Natural killer cell treated with Interleukin-12 subunit alpha and Interleukin-12 subunit beta and Interleukin-15 and Interleukin-18, amount 100 ng/mL, for 72 hours (primary cell): ENCODE measurements at regions not wholly inside any gene's neighbourhood (a gene's known extent, or its start where the extent isn't known, plus 50 kb on each side); places are given as distances from the start of the nearest gene placed in this dataset.

Experiments used
- ATAC-seq, 2 donors: fragments of 150-1000 bp; cut with Tn5 transposase in 1 of 2; sonication (Bioruptor Pico), chemical (Tn5 transposase) in 1 of 2; 2 replicates each; pipeline ENCODE4 v1.10.0; 2021
- DNase-seq: peaks from one replicate; pipeline ENCODE4 v3.0.0; 2022; ENCODE audit warnings: low spot score
- H3K27ac Mint-ChIP-seq, 2 donors: 1 replicate in 1 of 2; 2 replicates in 1 of 2; pipeline ENCODE4 v1.8.0; 2022; ENCODE audit warnings: mixed read lengths in 2 of 2, mild to moderate bottlenecking in 1 of 2, moderate library complexity in 1 of 2
- H3K27me3 Mint-ChIP-seq, 2 donors: 1 replicate in 1 of 2; 2 replicates in 1 of 2; pipeline ENCODE4 v1.8.0; 2022; ENCODE audit warnings: mixed read lengths in 2 of 2
- H3K36me3 Mint-ChIP-seq: one replicate; pipeline ENCODE4 v1.8.0; 2022; ENCODE audit warnings: mixed read lengths
- H3K4me1 Mint-ChIP-seq, 2 donors: 1 replicate in 1 of 2; 2 replicates in 1 of 2; pipeline ENCODE4 v1.8.0; 2022; ENCODE audit warnings: low read depth in 2 of 2, mixed read lengths in 2 of 2, mild to moderate bottlenecking in 1 of 2
- H3K4me3 Mint-ChIP-seq: one replicate; pipeline ENCODE4 v1.8.0; 2022; ENCODE audit warnings: mixed read lengths
- H3K9me3 Mint-ChIP-seq: 2 replicates; pipeline ENCODE4 v1.8.0; 2022; ENCODE audit warnings: mixed read lengths

DNA sequence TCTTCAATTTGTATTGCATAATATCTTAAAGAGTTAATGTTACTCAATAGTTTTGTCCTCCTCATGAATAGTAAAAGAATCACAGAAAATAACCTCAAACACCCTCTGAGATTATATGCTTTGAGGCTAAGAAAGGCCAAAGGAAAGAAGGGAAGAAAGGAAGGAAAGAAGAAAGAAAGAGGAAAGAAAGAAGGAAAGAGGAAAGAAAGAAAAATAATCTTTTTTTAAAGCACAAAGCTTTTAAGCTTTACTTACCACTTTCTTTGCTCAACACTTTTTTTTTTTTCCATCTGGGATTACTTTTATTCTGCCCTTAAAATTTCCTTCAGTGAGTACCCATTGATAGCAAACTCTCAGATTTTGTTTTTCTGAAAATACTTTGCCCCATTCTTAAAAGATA lies 369.1 kb downstream of the FGF9 start:
- Mint-ChIP-seq H3K4me3 (no peak overlapping the region), H3K36me3 (no peaks in the 10 kb centered on the region), H3K9me3 (no peaks in the 10 kb centered on the region), H3K4me1 (peaks cover 0 to 15% of the 10 kb centered on the region in 2 donors), H3K27me3 (peaks cover 9 to 20% of the 10 kb centered on the region in 2 donors), H3K27ac (no peak overlapping the region)
- ATAC-seq = no peak
- no peak for DNase-seq

DNA sequence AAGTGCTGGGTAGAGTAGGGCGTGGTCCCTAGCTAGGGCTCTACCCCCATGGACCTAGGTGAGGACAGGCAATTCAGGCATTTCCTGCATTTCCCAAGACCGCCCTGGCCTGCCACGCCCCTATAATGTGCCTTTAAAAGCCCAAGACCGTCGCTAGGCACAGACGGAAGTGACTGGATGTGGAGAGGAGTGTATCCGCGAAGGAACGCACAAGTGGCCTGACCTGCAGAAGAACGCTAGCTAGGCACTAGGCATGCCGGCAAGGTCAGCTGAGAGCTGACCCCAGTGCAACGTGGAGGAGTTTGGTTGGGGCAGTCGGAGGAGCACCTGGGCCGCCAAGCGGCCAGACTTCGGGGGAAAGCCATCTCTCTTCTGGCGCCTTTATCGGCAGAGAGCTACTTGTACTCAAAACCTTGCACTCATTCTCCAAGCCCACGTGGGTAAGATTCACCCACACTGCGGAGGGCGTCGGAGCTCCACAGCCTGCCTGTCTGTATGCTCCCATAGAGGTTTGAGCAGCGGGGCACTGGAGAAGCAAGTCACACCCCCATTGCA lies 370.0 kb downstream of the FGF9 start:
- Mint-ChIP-seq H3K27me3 (peaks cover 15 to 24% of the 10 kb centered on the region in 2 donors), H3K9me3 (no peaks in the 10 kb centered on the region), H3K36me3 (no peaks in the 10 kb centered on the region), H3K4me3 (peak overlapping the region; percentile 57), H3K4me1 (peaks cover 0 to 15% of the 10 kb centered on the region in 2 donors), H3K27ac (peak overlapping the region in 1 of 2 donors; percentile 74)
- ATAC-seq = peak; percentile 49 to 78
- no peak for DNase-seq

- Mint-ChIP-seq H3K4me3 (peak overlapping the region; percentile 26), H3K4me1 (peaks cover 0 to 15% of the 10 kb centered on the region in 2 donors), H3K36me3 (no peaks in the 10 kb centered on the region), H3K27ac (peak overlapping the region in 1 of 2 donors; percentile 74), H3K27me3 (peaks cover 17 to 27% of the 10 kb centered on the region in 2 donors), H3K9me3 (no peaks in the 10 kb centered on the region)
- no peak for DNase-seq
- ATAC-seq = no peak
Observed at GRCh38 chr13:22041741-22042140, 370.9 kb downstream of the FGF9 start.

- peaks cover 14 to 17% of the 10 kb centered on the region in 2 donors for H3K27me3 Mint-ChIP-seq
- no peak overlapping the region for H3K4me3 Mint-ChIP-seq
- no peaks in the 10 kb centered on the region for H3K9me3 Mint-ChIP-seq
- DNase-seq (no peak), ATAC-seq (no peak)
- H3K4me1 Mint-ChIP-seq = peaks cover 8 to 24% of the 10 kb centered on the region in 2 donors
- no peaks in the 10 kb centered on the region for H3K36me3 Mint-ChIP-seq
- no peak overlapping the region for H3K27ac Mint-ChIP-seq
Observed at GRCh38 chr13:22047082-22047784, 376.4 kb downstream of the FGF9 start.

DNA sequence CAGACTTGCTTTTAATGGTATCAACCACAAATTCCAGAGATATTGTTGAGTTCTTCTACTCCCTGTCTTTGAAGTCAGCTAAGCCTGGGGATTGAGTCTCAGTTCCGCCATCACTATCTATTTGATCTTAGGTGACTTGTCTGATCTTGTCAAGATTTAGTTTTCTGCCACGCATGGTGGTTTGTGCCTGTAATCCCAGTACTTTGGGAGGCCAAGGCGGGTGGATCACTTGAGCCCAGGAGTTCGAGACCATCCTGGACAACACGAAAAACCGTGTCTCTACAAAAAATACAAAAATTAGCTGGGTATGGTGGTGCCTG lies 376.9 kb downstream of the FGF9 start:
- Mint-ChIP-seq H3K9me3 (no peaks in the 10 kb centered on the region), H3K27ac (no peak overlapping the region), H3K4me3 (no peak overlapping the region), H3K36me3 (no peaks in the 10 kb centered on the region), H3K27me3 (peaks cover 14 to 17% of the 10 kb centered on the region in 2 donors), H3K4me1 (peaks cover 8 to 27% of the 10 kb centered on the region in 2 donors)
- DNase-seq = no peak
- no peak for ATAC-seq

DNA sequence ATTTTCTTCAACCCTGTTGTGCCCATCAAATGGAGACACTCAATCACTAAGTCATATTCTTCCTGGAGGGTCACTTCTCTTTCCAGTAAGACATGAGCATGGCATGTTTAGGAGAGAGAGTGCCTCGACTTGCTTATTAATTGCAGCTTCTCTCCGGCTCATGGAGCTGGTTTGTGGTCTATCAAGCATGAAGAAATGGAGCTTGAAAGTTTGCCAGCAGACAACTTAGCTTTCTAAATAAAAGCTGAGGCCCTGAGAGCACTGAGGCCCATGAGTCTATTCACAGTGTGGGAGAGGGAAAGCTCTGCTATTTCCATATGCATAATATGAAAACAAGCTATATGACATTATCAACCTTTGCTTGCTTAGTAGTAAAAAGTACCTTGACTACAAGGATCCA lies 378.5 kb downstream of the FGF9 start:
- H3K36me3 Mint-ChIP-seq = no peaks in the 10 kb centered on the region
- no peak overlapping the region for H3K4me3 Mint-ChIP-seq
- ATAC-seq (no peak), DNase-seq (no peak)
- peaks cover 14% of the 10 kb centered on the region in 2 donors for H3K27me3 Mint-ChIP-seq
- H3K4me1 Mint-ChIP-seq = peaks cover 8 to 22% of the 10 kb centered on the region in 2 donors
- peak overlapping the region in 1 of 2 donors; percentile 10 for H3K27ac Mint-ChIP-seq
- no peaks in the 10 kb centered on the region for H3K9me3 Mint-ChIP-seq

GRCh38 chr13:22050951-22051563 lies 380.2 kb downstream of the FGF9 start:
- ATAC-seq (peak; percentile 62 to 77), DNase-seq (no peak)
- H3K4me3 Mint-ChIP-seq = peak overlapping the region; percentile 8
- H3K27ac Mint-ChIP-seq = peak overlapping the region in 1 of 2 donors; percentile 32
- peaks cover 5 to 8% of the 10 kb centered on the region in 2 donors for H3K27me3 Mint-ChIP-seq
- H3K9me3 Mint-ChIP-seq = no peaks in the 10 kb centered on the region
- no peaks in the 10 kb centered on the region for H3K36me3 Mint-ChIP-seq
- peaks cover 8 to 22% of the 10 kb centered on the region in 2 donors for H3K4me1 Mint-ChIP-seq

GRCh38 chr13:22053053-22053452 lies 382.2 kb downstream of the FGF9 start:
- Mint-ChIP-seq H3K36me3 (no peaks in the 10 kb centered on the region), H3K27ac (no peak overlapping the region), H3K4me3 (no peak overlapping the region), H3K27me3 (peaks cover 0 to 2% of the 10 kb centered on the region in 2 donors), H3K9me3 (no peaks in the 10 kb centered on the region), H3K4me1 (peaks cover 8 to 22% of the 10 kb centered on the region in 2 donors)
- no peak for DNase-seq
- ATAC-seq = no peak

DNA sequence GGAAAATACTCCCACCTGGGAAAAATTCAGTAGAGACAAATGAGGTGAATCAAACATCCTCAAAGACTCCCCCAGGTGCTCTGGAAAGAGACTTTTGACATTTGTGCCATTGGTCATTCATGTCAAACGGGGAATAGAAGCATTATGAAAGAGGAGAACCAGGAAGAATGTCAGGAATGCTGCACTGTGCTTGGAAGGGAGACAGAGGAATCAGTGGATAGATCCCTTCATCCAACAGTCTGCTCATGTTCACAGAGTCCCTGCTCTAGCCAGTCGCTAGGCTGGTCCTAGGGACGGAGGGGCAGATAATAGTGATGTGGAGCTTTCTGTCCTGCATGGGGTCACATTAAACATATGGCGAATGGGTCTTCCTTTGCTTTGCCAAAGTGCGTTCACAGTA lies 384.4 kb downstream of the FGF9 start:
- Mint-ChIP-seq H3K27ac (no peak overlapping the region), H3K27me3 (no peaks in the 10 kb centered on the region), H3K4me3 (no peak overlapping the region), H3K9me3 (no peaks in the 10 kb centered on the region), H3K4me1 (peaks cover 17 to 22% of the 10 kb centered on the region in 2 donors), H3K36me3 (no peaks in the 10 kb centered on the region)
- DNase-seq = no peak
- ATAC-seq = no peak

- no peak for DNase-seq
- no peak for ATAC-seq
- H3K27ac Mint-ChIP-seq = peak overlapping the region; percentile 90 to 91
- H3K4me3 Mint-ChIP-seq = peak overlapping the region; percentile 67
- H3K27me3 Mint-ChIP-seq = no peaks in the 10 kb centered on the region
- no peaks in the 10 kb centered on the region for H3K36me3 Mint-ChIP-seq
- H3K9me3 Mint-ChIP-seq = no peaks in the 10 kb centered on the region
- H3K4me1 Mint-ChIP-seq = peaks cover 46 to 51% of the 10 kb centered on the region in 2 donors
Observed at GRCh38 chr13:22060187-22060586, 389.3 kb downstream of the FGF9 start.

GRCh38 chr13:22061371-22061805 lies 390.5 kb downstream of the FGF9 start:
- DNase-seq (peak; percentile 68), ATAC-seq (peak; percentile 78 to 86)
- H3K27ac Mint-ChIP-seq = peak overlapping the region; percentile 90 to 91
- no peaks in the 10 kb centered on the region for H3K36me3 Mint-ChIP-seq
- peak overlapping the region; percentile 72 for H3K4me3 Mint-ChIP-seq
- H3K9me3 Mint-ChIP-seq = no peaks in the 10 kb centered on the region
- H3K27me3 Mint-ChIP-seq = no peaks in the 10 kb centered on the region
- peaks cover 53 to 56% of the 10 kb centered on the region in 2 donors for H3K4me1 Mint-ChIP-seq

DNA sequence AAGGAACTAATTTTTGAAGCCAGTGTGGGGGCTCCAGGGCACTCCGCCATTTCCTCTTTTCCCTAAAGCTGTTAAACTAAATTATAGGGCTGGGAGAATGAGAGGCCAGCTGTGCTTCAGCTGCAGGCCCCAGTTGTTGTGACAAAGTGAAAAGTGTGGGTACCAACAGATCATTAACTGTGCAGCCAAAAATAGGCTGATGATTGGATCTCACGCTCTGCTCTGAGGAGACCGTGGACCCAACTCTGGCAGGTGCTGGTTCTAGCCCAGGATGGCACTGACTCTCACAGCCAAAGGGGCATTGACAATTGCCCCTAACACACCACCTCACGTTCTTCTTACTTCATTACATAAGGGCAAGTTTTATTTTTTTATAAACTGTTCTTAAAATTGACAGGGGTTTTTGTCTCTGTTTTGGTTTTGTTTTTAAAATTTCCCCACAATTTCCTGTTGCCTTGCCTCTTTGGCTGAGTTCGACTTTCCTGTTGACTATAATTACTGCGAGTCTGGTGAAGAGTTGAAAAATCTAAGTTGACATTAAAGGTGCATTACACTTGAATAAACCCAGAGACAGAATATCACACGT lies 391.0 kb downstream of the FGF9 start:
- H3K4me1 Mint-ChIP-seq = peaks cover 55 to 56% of the 10 kb centered on the region in 2 donors
- H3K9me3 Mint-ChIP-seq = no peaks in the 10 kb centered on the region
- H3K27me3 Mint-ChIP-seq = no peaks in the 10 kb centered on the region
- DNase-seq (no peak), ATAC-seq (peak; percentile 59 to 70)
- peak overlapping the region; percentile 72 for H3K4me3 Mint-ChIP-seq
- no peaks in the 10 kb centered on the region for H3K36me3 Mint-ChIP-seq
- peak overlapping the region; percentile 90 to 91 for H3K27ac Mint-ChIP-seq

- peak overlapping the region; percentile 90 to 91 for H3K27ac Mint-ChIP-seq
- ATAC-seq = peak; percentile 71 to 74
- no peaks in the 10 kb centered on the region for H3K36me3 Mint-ChIP-seq
- peaks cover 56% of the 10 kb centered on the region in 2 donors for H3K4me1 Mint-ChIP-seq
- peak overlapping the region; percentile 72 for H3K4me3 Mint-ChIP-seq
- no peaks in the 10 kb centered on the region for H3K9me3 Mint-ChIP-seq
- no peak for DNase-seq
- no peaks in the 10 kb centered on the region for H3K27me3 Mint-ChIP-seq
Observed at GRCh38 chr13:22062478-22063205, 391.8 kb downstream of the FGF9 start.
